Liver (tissue), 3 donors: ENCODE measurements at regions not wholly inside any gene's neighbourhood (a gene's known extent, or its start where the extent isn't known, plus 50 kb on each side); places are given as distances from the start of the nearest gene placed in this dataset.

Experiments used
- CTCF ChIP-seq: fragments of 150-350 bp; IDR thresholded peaks from 2 replicates; pipeline ENCODE4 v1.5.1; 2017; ENCODE audit warnings: improper control_type of control experiment, low read depth, low read length; ENCODE audit not compliant: missing input control
- FOXA1 ChIP-seq: IDR thresholded peaks from 2 replicates; pipeline ENCODE4 v1.6.1; 2016; ENCODE audit warnings: antibody characterized with exemption
- GABPA ChIP-seq, 2 donors: IDR thresholded peaks in 1 of 2; conservative IDR thresholded peaks in 1 of 2; 2 replicates each; pipeline ENCODE4 v1.6.1; 2016; ENCODE audit warnings: antibody characterized with exemption in 2 of 2, mild to moderate bottlenecking in 1 of 2, moderate library complexity in 1 of 2
- JUND ChIP-seq, 2 donors: IDR thresholded peaks; 2 replicates each; pipeline ENCODE4 v1.6.1; 2016; ENCODE audit warnings: antibody characterized with exemption in 2 of 2
- RAD21 ChIP-seq, 2 donors: IDR thresholded peaks; 2 replicates each; pipeline ENCODE4 v1.6.1; 2016; ENCODE audit warnings: antibody characterized with exemption in 2 of 2, mild to moderate bottlenecking in 2 of 2
- REST ChIP-seq: IDR thresholded peaks from 2 replicates; pipeline ENCODE4 v1.6.1; 2016; ENCODE audit warnings: antibody characterized with exemption, mild to moderate bottlenecking
- TAF1 ChIP-seq: conservative IDR thresholded peaks from 2 replicates; pipeline ENCODE4 v1.6.1; 2016; ENCODE audit warnings: antibody characterized with exemption, mild to moderate bottlenecking
- YY1 ChIP-seq: IDR thresholded peaks from 2 replicates; pipeline ENCODE4 v1.6.1; 2016; ENCODE audit warnings: antibody characterized with exemption, mild to moderate bottlenecking
- TF ChIP-seq, protein P1 (sequence below): IDR thresholded peaks from 2 replicates; pipeline ENCODE4 v1.6.1; 2016; ENCODE audit warnings: antibody characterized with exemption
- donor health status: healthy.
- donor health status: healthy.

- TF ChIP-seq CTCF (no peak), TAF1 (no peak), FOXA1 (no peak), JUND (IDR thresholded peaks at IDR 0.05) (no peak), RAD21 (IDR thresholded peaks at IDR 0.05) (no peak), REST (no peak), GABPA (IDR thresholded peaks at IDR 0.05 in 1 of 2, conservative IDR thresholded peaks at IDR 0.05 in 1 of 2) (no peak), YY1 (no peak)
- TF ChIP-seq, protein P1, sequence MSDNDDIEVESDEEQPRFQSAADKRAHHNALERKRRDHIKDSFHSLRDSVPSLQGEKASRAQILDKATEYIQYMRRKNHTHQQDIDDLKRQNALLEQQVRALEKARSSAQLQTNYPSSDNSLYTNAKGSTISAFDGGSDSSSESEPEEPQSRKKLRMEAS: no peak
Observed at GRCh38 chr2:11997142-11997541, 250.7 kb downstream of the LPIN1 start.
